ENCODE measurements at regions not wholly inside any gene's neighbourhood (a gene's known extent, or its start where the extent isn't known, plus 50 kb on each side); places are given as distances from the start of the nearest gene placed in this dataset.

GRCh38 chr6:71486461-71486860 lies 197.8 kb downstream of the OGFRL1 start:
- DNase-seq = no peak

- no peak for DNase-seq
These were observed 199.6 kb downstream of the OGFRL1 start for GRCh38 chr6:71488186-71488585.

- DNase-seq = no peak
These were observed 201.1 kb downstream of the OGFRL1 start for GRCh38 chr6:71489736-71490135.

GRCh38 chr6:71490876-71491275 lies 202.3 kb downstream of the OGFRL1 start:
- no peak for DNase-seq

GRCh38 chr6:71491844-71492243 lies 203.2 kb downstream of the OGFRL1 start:
- no peak for DNase-seq

- no peak for DNase-seq
These were observed 204.1 kb downstream of the OGFRL1 start for GRCh38 chr6:71492668-71493067.

- DNase-seq = no peak
These were observed 207.6 kb downstream of the OGFRL1 start for GRCh38 chr6:71496018-71496721.

- DNase-seq = no peak
These were observed 208.1 kb downstream of the OGFRL1 start for GRCh38 chr6:71496722-71497033.

GRCh38 chr6:71498638-71499037 lies 210.0 kb downstream of the OGFRL1 start:
- DNase-seq = no peak

GRCh38 chr6:71499667-71500066 lies 211.1 kb downstream of the OGFRL1 start:
- DNase-seq = no peak

- DNase-seq = no peak
These were observed 213.6 kb downstream of the OGFRL1 start for GRCh38 chr6:71502168-71502567.

GRCh38 chr6:71502956-71503355 lies 214.3 kb downstream of the OGFRL1 start:
- no peak for DNase-seq

- DNase-seq = no peak
These were observed 218.6 kb downstream of the OGFRL1 start for GRCh38 chr6:71507183-71507582.

GRCh38 chr6:71509191-71510005 lies 220.8 kb downstream of the OGFRL1 start:
- DNase-seq = no peak

GRCh38 chr6:71510057-71510713 lies 221.6 kb downstream of the OGFRL1 start:
- DNase-seq = no peak

GRCh38 chr6:71510856-71511255 lies 222.2 kb downstream of the OGFRL1 start:
- DNase-seq = no peak

- DNase-seq = no peak
These were observed 223.6 kb downstream of the OGFRL1 start for GRCh38 chr6:71512256-71512655.

- no peak for DNase-seq
These were observed 224.4 kb downstream of the OGFRL1 start for GRCh38 chr6:71513036-71513435.

GRCh38 chr6:71523548-71523947 lies 234.9 kb downstream of the OGFRL1 start:
- DNase-seq = no peak

GRCh38 chr6:71524201-71524600 lies 235.6 kb downstream of the OGFRL1 start:
- DNase-seq = no peak

- DNase-seq = no peak
These were observed 239.3 kb downstream of the OGFRL1 start for GRCh38 chr6:71527886-71528285.

- DNase-seq = no peak
These were observed 240.4 kb downstream of the OGFRL1 start for GRCh38 chr6:71529026-71529425.

- DNase-seq = no peak
These were observed 241.2 kb downstream of the OGFRL1 start for GRCh38 chr6:71529769-71530168.

- DNase-seq = no peak
These were observed 242.4 kb downstream of the OGFRL1 start for GRCh38 chr6:71531006-71531405.
